ENCODE measurements at regions not wholly inside any gene's neighbourhood (a gene's known extent, or its start where the extent isn't known, plus 50 kb on each side); places are given as distances from the start of the nearest gene placed in this dataset.

DNA sequence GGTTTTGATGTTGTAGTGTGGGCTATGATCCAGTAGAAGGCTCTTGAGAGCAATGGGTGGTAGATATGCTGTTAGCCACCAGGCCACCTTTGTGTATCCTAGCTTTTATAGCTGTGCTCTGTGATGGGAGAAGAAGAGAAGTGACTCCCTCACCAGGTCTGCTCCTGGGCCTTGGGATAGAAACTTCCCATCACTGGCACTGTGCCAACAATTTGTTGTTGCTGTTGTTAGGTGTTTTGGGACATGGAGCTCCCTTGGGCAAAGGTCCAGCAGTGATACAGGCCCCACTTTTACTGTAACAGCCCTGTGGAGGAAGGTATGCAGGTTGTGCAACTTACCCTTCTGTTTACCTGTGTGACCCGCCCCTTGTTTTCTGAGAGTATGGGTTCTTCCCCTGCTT is 570.9 kb upstream of the GRIN3A start:
- TF ChIP-seq ZNF253 (CRISPR knock-in tag; IDR thresholded peaks at IDR 0.05; ENCODE audit: borderline replicate concordance) (no peak), NFYB (CRISPR knock-in tag; IDR thresholded peaks at IDR 0.05) (no peak), ZNF296 (CRISPR knock-in tag; conservative IDR thresholded peaks at IDR 0.05) (no peak), ZFP41 (CRISPR knock-in tag; IDR thresholded peaks at IDR 0.05; ENCODE audit: borderline replicate concordance) (no peak), STAG1 (CRISPR knock-in tag; IDR thresholded peaks at IDR 0.05) (no peak), ZNF329 (CRISPR knock-in tag; IDR thresholded peaks at IDR 0.05; ENCODE audit: low read depth) (no peak), TCF7 (IDR thresholded peaks at IDR 0.05; ENCODE audit: low read depth) (no peak), BRCA1 (CRISPR knock-in tag; IDR thresholded peaks at IDR 0.05) (no peak), DPF2 (CRISPR knock-in tag; IDR thresholded peaks at IDR 0.05; ENCODE audit: borderline replicate concordance, low read depth) (no peak), CREB1 (IDR thresholded peaks at IDR 0.05) (no peak), CREB1 (CRISPR knock-in tag; IDR thresholded peaks at IDR 0.05) (no peak)
- TF ChIP-seq, protein P1, sequence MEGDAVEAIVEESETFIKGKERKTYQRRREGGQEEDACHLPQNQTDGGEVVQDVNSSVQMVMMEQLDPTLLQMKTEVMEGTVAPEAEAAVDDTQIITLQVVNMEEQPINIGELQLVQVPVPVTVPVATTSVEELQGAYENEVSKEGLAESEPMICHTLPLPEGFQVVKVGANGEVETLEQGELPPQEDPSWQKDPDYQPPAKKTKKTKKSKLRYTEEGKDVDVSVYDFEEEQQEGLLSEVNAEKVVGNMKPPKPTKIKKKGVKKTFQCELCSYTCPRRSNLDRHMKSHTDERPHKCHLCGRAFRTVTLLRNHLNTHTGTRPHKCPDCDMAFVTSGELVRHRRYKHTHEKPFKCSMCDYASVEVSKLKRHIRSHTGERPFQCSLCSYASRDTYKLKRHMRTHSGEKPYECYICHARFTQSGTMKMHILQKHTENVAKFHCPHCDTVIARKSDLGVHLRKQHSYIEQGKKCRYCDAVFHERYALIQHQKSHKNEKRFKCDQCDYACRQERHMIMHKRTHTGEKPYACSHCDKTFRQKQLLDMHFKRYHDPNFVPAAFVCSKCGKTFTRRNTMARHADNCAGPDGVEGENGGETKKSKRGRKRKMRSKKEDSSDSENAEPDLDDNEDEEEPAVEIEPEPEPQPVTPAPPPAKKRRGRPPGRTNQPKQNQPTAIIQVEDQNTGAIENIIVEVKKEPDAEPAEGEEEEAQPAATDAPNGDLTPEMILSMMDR (CRISPR knock-in tag; IDR thresholded peaks at IDR 0.05), result no peak
- TF ChIP-seq, protein P2, sequence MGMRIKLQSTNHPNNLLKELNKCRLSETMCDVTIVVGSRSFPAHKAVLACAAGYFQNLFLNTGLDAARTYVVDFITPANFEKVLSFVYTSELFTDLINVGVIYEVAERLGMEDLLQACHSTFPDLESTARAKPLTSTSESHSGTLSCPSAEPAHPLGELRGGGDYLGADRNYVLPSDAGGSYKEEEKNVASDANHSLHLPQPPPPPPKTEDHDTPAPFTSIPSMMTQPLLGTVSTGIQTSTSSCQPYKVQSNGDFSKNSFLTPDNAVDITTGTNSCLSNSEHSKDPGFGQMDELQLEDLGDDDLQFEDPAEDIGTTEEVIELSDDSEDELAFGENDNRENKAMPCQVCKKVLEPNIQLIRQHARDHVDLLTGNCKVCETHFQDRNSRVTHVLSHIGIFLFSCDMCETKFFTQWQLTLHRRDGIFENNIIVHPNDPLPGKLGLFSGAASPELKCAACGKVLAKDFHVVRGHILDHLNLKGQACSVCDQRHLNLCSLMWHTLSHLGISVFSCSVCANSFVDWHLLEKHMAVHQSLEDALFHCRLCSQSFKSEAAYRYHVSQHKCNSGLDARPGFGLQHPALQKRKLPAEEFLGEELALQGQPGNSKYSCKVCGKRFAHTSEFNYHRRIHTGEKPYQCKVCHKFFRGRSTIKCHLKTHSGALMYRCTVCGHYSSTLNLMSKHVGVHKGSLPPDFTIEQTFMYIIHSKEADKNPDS (CRISPR knock-in tag; IDR thresholded peaks at IDR 0.05), result no peak
- TF ChIP-seq, protein P3, sequence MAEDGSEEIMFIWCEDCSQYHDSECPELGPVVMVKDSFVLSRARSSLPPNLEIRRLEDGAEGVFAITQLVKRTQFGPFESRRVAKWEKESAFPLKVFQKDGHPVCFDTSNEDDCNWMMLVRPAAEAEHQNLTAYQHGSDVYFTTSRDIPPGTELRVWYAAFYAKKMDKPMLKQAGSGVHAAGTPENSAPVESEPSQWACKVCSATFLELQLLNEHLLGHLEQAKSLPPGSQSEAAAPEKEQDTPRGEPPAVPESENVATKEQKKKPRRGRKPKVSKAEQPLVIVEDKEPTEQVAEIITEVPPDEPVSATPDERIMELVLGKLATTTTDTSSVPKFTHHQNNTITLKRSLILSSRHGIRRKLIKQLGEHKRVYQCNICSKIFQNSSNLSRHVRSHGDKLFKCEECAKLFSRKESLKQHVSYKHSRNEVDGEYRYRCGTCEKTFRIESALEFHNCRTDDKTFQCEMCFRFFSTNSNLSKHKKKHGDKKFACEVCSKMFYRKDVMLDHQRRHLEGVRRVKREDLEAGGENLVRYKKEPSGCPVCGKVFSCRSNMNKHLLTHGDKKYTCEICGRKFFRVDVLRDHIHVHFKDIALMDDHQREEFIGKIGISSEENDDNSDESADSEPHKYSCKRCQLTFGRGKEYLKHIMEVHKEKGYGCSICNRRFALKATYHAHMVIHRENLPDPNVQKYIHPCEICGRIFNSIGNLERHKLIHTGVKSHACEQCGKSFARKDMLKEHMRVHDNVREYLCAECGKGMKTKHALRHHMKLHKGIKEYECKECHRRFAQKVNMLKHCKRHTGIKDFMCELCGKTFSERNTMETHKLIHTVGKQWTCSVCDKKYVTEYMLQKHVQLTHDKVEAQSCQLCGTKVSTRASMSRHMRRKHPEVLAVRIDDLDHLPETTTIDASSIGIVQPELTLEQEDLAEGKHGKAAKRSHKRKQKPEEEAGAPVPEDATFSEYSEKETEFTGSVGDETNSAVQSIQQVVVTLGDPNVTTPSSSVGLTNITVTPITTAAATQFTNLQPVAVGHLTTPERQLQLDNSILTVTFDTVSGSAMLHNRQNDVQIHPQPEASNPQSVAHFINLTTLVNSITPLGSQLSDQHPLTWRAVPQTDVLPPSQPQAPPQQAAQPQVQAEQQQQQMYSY (CRISPR knock-in tag; IDR thresholded peaks at IDR 0.05), result no peak

All from HepG2 (cell line).